ENCODE measurements at regions not wholly inside any gene's neighbourhood (a gene's known extent, or its start where the extent isn't known, plus 50 kb on each side); places are given as distances from the start of the nearest gene placed in this dataset.

- peak; percentile 79 for DNase-seq (ENCODE audit: low read depth)
- H3K4me3 ChIP-seq (ENCODE audit: control insufficient read depth, low read depth, low read length), result no peak overlapping the region
- TF ChIP-seq CTCF (conservative IDR thresholded peaks at IDR 0.05; ENCODE audit: control insufficient read depth, insufficient read depth, low read depth, low read length), result no peak
Measured at GRCh38 chr4:125388613-125389012, 73.9 kb downstream of the FAT4 start.

- no peak for TF ChIP-seq CTCF (conservative IDR thresholded peaks at IDR 0.05; ENCODE audit: control insufficient read depth, insufficient read depth, low read depth, low read length)
- peak; percentile 95 for DNase-seq (ENCODE audit: low read depth)
- H3K4me3 ChIP-seq (ENCODE audit: control insufficient read depth, low read depth, low read length), result peak overlapping the region; percentile 24
Measured at GRCh38 chr4:125389713-125390112, 75.0 kb downstream of the FAT4 start.

- peak; percentile 93 for DNase-seq (ENCODE audit: low read depth)
- peak overlapping the region; percentile 24 for H3K4me3 ChIP-seq (ENCODE audit: control insufficient read depth, low read depth, low read length)
- TF ChIP-seq CTCF (conservative IDR thresholded peaks at IDR 0.05; ENCODE audit: control insufficient read depth, insufficient read depth, low read depth, low read length), result no peak
Measured at GRCh38 chr4:125390126-125390525, 75.4 kb downstream of the FAT4 start.

- no peak for DNase-seq (ENCODE audit: low read depth)
- H3K4me3 ChIP-seq (ENCODE audit: control insufficient read depth, low read depth, low read length), result no peak overlapping the region
- TF ChIP-seq CTCF (conservative IDR thresholded peaks at IDR 0.05; ENCODE audit: control insufficient read depth, insufficient read depth, low read depth, low read length), result no peak
Measured at GRCh38 chr4:125390727-125391126, 76.0 kb downstream of the FAT4 start.

GRCh38 chr4:125392694-125393093, 77.9 kb downstream of the FAT4 start:
- no peak for TF ChIP-seq CTCF (conservative IDR thresholded peaks at IDR 0.05; ENCODE audit: control insufficient read depth, insufficient read depth, low read depth, low read length)
- DNase-seq (ENCODE audit: low read depth), result no peak
- H3K4me3 ChIP-seq (ENCODE audit: control insufficient read depth, low read depth, low read length), result no peak overlapping the region

GRCh38 chr4:125393825-125394224, 79.1 kb downstream of the FAT4 start:
- DNase-seq (ENCODE audit: low read depth), result no peak
- TF ChIP-seq CTCF (conservative IDR thresholded peaks at IDR 0.05; ENCODE audit: control insufficient read depth, insufficient read depth, low read depth, low read length), result no peak

GRCh38 chr4:125397226-125397625, 82.5 kb downstream of the FAT4 start:
- no peak overlapping the region for H3K4me3 ChIP-seq (ENCODE audit: control insufficient read depth, low read depth, low read length)
- no peak for DNase-seq (ENCODE audit: low read depth)
- TF ChIP-seq CTCF (conservative IDR thresholded peaks at IDR 0.05; ENCODE audit: control insufficient read depth, insufficient read depth, low read depth, low read length), result no peak

More at GRCh38 chr4:125393825-125394224, 79.1 kb downstream of the FAT4 start:
- no peak overlapping the region for H3K4me3 ChIP-seq (ENCODE audit: control insufficient read depth, low read depth, low read length)
